B cell (primary cell): ENCODE measurements at regions not wholly inside any gene's neighbourhood (a gene's known extent, or its start where the extent isn't known, plus 50 kb on each side); places are given as distances from the start of the nearest gene placed in this dataset.

ENCODE experiments used
- EZH2 ChIP-seq: IDR thresholded peaks from 2 replicates; pipeline ENCODE4 v1.6.1; 2012; ENCODE audit warnings: borderline replicate concordance, low read depth, mild to moderate bottlenecking, moderate library complexity, low read length; ENCODE audit not compliant: insufficient read depth, poor library complexity, severe bottlenecking
- TF ChIP-seq, protein P1 (sequence below): fragments of 200-600 bp; IDR thresholded peaks from one replicate; pipeline ENCODE4 v1.8.0; 2022; ENCODE audit warnings: antibody characterized with exemption, mild to moderate bottlenecking

DNA sequence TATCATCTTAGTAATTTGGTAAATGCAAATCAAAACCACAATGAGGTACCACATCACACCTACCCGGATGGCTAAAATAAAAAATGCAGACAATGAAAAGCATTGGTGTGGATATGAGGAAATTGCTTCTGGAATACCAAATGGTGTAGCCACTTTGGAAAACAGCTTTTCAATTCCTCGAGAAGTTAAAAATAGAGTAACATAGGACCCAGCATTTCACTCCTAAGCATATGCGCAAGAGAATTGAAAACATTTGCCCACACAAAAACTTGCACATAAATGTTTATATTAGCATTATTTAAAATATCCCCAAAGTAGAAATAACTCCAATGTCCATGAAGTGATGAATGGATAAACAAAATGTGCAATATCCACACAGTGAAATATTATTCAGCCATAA, 608.7 kb downstream of the ISL1 start:
- TF ChIP-seq, protein P1, sequence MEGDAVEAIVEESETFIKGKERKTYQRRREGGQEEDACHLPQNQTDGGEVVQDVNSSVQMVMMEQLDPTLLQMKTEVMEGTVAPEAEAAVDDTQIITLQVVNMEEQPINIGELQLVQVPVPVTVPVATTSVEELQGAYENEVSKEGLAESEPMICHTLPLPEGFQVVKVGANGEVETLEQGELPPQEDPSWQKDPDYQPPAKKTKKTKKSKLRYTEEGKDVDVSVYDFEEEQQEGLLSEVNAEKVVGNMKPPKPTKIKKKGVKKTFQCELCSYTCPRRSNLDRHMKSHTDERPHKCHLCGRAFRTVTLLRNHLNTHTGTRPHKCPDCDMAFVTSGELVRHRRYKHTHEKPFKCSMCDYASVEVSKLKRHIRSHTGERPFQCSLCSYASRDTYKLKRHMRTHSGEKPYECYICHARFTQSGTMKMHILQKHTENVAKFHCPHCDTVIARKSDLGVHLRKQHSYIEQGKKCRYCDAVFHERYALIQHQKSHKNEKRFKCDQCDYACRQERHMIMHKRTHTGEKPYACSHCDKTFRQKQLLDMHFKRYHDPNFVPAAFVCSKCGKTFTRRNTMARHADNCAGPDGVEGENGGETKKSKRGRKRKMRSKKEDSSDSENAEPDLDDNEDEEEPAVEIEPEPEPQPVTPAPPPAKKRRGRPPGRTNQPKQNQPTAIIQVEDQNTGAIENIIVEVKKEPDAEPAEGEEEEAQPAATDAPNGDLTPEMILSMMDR, result no peak
- TF ChIP-seq EZH2, result no peak
